ENCODE measurements at regions not wholly inside any gene's neighbourhood (a gene's known extent, or its start where the extent isn't known, plus 50 kb on each side); places are given as distances from the start of the nearest gene placed in this dataset.

- TF ChIP-seq CTCF (IDR thresholded peaks at IDR 0.05): no peak
- TF ChIP-seq POLR2A (IDR thresholded peaks at IDR 0.05): no peak
Observed at GRCh38 chr22:22388090-22388489, 120.5 kb downstream of the ZNF280B start.

Data from adrenal gland (tissue), 5 donors.